HEK293T (cell line): ENCODE measurements at regions not wholly inside any gene's neighbourhood (a gene's known extent, or its start where the extent isn't known, plus 50 kb on each side); places are given as distances from the start of the nearest gene placed in this dataset.
"Not testable (repeated sequence)": the region's sequence is repeated elsewhere in the genome, so short reads cannot be mapped to it uniquely, and the experiment has no call there.

Experiments used
- CTCF ChIA-PET: fragments of 350-600 bp; formaldehyde crosslinking; extraction: SDS; loops from one replicate; lab custom pipeline; 2021; ENCODE audit warnings: antibody characterized with exemption, inconsistent platforms; lab: Yijun Ruan, JAX
- POLR2A ChIA-PET: fragments of 350-600 bp; formaldehyde crosslinking; extraction: SDS; loops from one replicate; lab custom pipeline; 2020; ENCODE audit warnings: antibody characterized with exemption, inconsistent platforms; lab: Yijun Ruan, JAX
- DNase-seq: peaks from one replicate; pipeline ENCODE4 v3.0.0; 2012; ENCODE audit warnings: mixed read lengths; ENCODE audit errors: extremely low spot score
- ARNT ChIP-seq: fragments of 450-650 bp; IDR thresholded peaks from 2 replicates; pipeline ENCODE4 v1.6.1; 2017; ENCODE audit warnings: mild to moderate bottlenecking
- BHLHE40 ChIP-seq: fragments of 450-650 bp; IDR thresholded peaks from 2 replicates; pipeline ENCODE4 v1.6.1; 2016; ENCODE audit warnings: mild to moderate bottlenecking, moderate library complexity, borderline replicate concordance
- CTBP1 ChIP-seq: fragments of 450-650 bp; IDR thresholded peaks from 2 replicates; pipeline ENCODE4 v1.6.1; 2016; ENCODE audit warnings: borderline replicate concordance
- ELF4 ChIP-seq: fragments of 450-650 bp; IDR thresholded peaks from 2 replicates; pipeline ENCODE4 v1.6.1; 2017; ENCODE audit warnings: antibody characterized with exemption
- FOXA1 ChIP-seq: fragments of 450-650 bp; IDR thresholded peaks from 2 replicates; pipeline ENCODE4 v1.6.1; 2016; ENCODE audit warnings: mild to moderate bottlenecking
- FOXK2 ChIP-seq: fragments of 450-650 bp; IDR thresholded peaks from 2 replicates; pipeline ENCODE4 v1.6.1; 2016; ENCODE audit warnings: mild to moderate bottlenecking
- FOXM1 ChIP-seq: fragments of 450-650 bp; IDR thresholded peaks from 2 replicates; pipeline ENCODE4 v1.6.1; 2017; ENCODE audit warnings: mild to moderate bottlenecking, borderline replicate concordance
- HDGF ChIP-seq: fragments of 450-650 bp; IDR thresholded peaks from 2 replicates; pipeline ENCODE4 v1.6.1; 2017; ENCODE audit warnings: antibody characterized with exemption, borderline replicate concordance
- L3MBTL2 ChIP-seq: fragments of 450-650 bp; conservative IDR thresholded peaks from 2 replicates; pipeline ENCODE4 v1.6.1; 2016; ENCODE audit warnings: mild to moderate bottlenecking
- LEF1 ChIP-seq: fragments of 450-650 bp; IDR thresholded peaks from 2 replicates; pipeline ENCODE4 v1.6.1; 2017; ENCODE audit warnings: mild to moderate bottlenecking, borderline replicate concordance
- NFRKB ChIP-seq: fragments of 450-650 bp; IDR thresholded peaks from 2 replicates; pipeline ENCODE4 v1.6.1; 2016; ENCODE audit warnings: mild to moderate bottlenecking, moderate library complexity
- PKNOX1 ChIP-seq: fragments of 450-650 bp; IDR thresholded peaks from 2 replicates; pipeline ENCODE4 v1.6.1; 2016
- SP1 ChIP-seq: fragments of 450-650 bp; IDR thresholded peaks from 2 replicates; pipeline ENCODE4 v1.6.1; 2017
- SUZ12 ChIP-seq: fragments of 450-650 bp; IDR thresholded peaks from 2 replicates; pipeline ENCODE4 v1.6.1; 2016; ENCODE audit warnings: mild to moderate bottlenecking
- TARDBP ChIP-seq: fragments of 450-650 bp; IDR thresholded peaks from 2 replicates; pipeline ENCODE4 v1.6.1; 2016
- ZNF384 ChIP-seq: fragments of 450-650 bp; IDR thresholded peaks from 2 replicates; pipeline ENCODE4 v1.6.1; 2016

GRCh38 chr7:67653856-67654454, 657.3 kb downstream of the TYW1 start:
- POLR2A ChIA-PET: no interaction called here
- TF ChIP-seq CTBP1 (no peak), SUZ12 (no peak), L3MBTL2 (no peak), FOXM1 (no peak), BHLHE40 (no peak), FOXA1 (no peak), LEF1 (no peak), TARDBP (no peak), ZNF384 (no peak), PKNOX1 (no peak), ELF4 (no peak), NFRKB (no peak)
- CTCF ChIA-PET: interaction anchor here (1.1 kb wide), 1 partner anchor 29 kb away, joined by 3 read pairs; no protein-coding TSS in a partner anchor
- DNase-seq: no peak

- ChIA-PET POLR2A (no interaction called here), CTCF (no interaction called here)
- DNase-seq: no peak
- TF ChIP-seq BHLHE40 (no peak), CTBP1 (no peak), NFRKB (no peak), PKNOX1 (no peak), FOXK2 (no peak), L3MBTL2 (no peak), ZNF384 (no peak), FOXM1 (no peak), FOXA1 (no peak), SUZ12 (no peak), HDGF (no peak)
These were observed 658.0 kb downstream of the TYW1 start for GRCh38 chr7:67654642-67655041.

- ChIA-PET POLR2A (no interaction called here), CTCF (no interaction called here)
These were observed 658.5 kb downstream of the TYW1 start for GRCh38 chr7:67655168-67655567.

GRCh38 chr7:67659091-67659490, 662.5 kb downstream of the TYW1 start:
- DNase-seq: no peak
- ChIA-PET CTCF (no interaction called here), POLR2A (no interaction called here)
- TF ChIP-seq FOXM1: no peak

More at GRCh38 chr7:67655168-67655567, 658.5 kb downstream of the TYW1 start:
- DNase-seq: no peak
- no peak for TF ChIP-seq HDGF
- TF ChIP-seq TARDBP: no peak
- no peak for TF ChIP-seq L3MBTL2
- no peak for TF ChIP-seq BHLHE40
- no peak for TF ChIP-seq ELF4
- TF ChIP-seq FOXM1: no peak
- TF ChIP-seq SUZ12: no peak
- no peak for TF ChIP-seq LEF1
- TF ChIP-seq CTBP1: no peak
- TF ChIP-seq NFRKB: no peak
- TF ChIP-seq SP1: no peak
- TF ChIP-seq ZNF384: no peak
- no peak for TF ChIP-seq PKNOX1
- no peak for TF ChIP-seq FOXK2
- TF ChIP-seq FOXA1: no peak
- TF ChIP-seq ARNT: no peak

GRCh38 chr7:67662804-67663203, 666.2 kb downstream of the TYW1 start:
- DNase-seq: no peak
- POLR2A ChIA-PET: no interaction called here
- CTCF ChIA-PET: no interaction called here
- TF ChIP-seq L3MBTL2: no peak
- TF ChIP-seq PKNOX1: no peak
- no peak for TF ChIP-seq LEF1
- no peak for TF ChIP-seq BHLHE40
- TF ChIP-seq ELF4: no peak
- no peak for TF ChIP-seq CTBP1

- CTCF ChIA-PET: no interaction called here
- DNase-seq: no peak
- POLR2A ChIA-PET: no interaction called here
- TF ChIP-seq FOXK2 (no peak), SUZ12 (no peak), PKNOX1 (no peak), TARDBP (no peak), ZNF384 (no peak), HDGF (no peak), FOXA1 (no peak), SP1 (no peak), FOXM1 (no peak), L3MBTL2 (no peak), BHLHE40 (no peak), ARNT (no peak), NFRKB (no peak), LEF1 (no peak), ELF4 (no peak), CTBP1 (no peak)
These were observed 667.0 kb downstream of the TYW1 start for GRCh38 chr7:67663644-67664043.

- POLR2A ChIA-PET, CTCF ChIA-PET, DNase-seq: not testable (repeated sequence)
These were observed 669.7 kb downstream of the TYW1 start for GRCh38 chr7:67666359-67666758.
